Chondrocyte (in vitro differentiated cells): ENCODE measurements at regions not wholly inside any gene's neighbourhood (a gene's known extent, or its start where the extent isn't known, plus 50 kb on each side); places are given as distances from the start of the nearest gene placed in this dataset.

Experiments
- DNase-seq: peaks from one replicate; pipeline ENCODE4 v3.0.0; 2021; ENCODE audit warnings: mixed read lengths, low spot score
- H3K27ac Mint-ChIP-seq: one replicate; pipeline ENCODE4 v1.8.0; 2021; ENCODE audit warnings: mild to moderate bottlenecking, moderate library complexity, mixed read lengths; ENCODE audit not compliant: unreplicated experiment
- H3K27me3 Mint-ChIP-seq: 2 replicates; pipeline ENCODE4 v1.8.0; 2021; ENCODE audit warnings: low read depth, mixed read lengths
- H3K36me3 Mint-ChIP-seq: 2 replicates; pipeline ENCODE4 v1.8.0; 2021; ENCODE audit warnings: low read depth, mixed read lengths
- H3K4me1 Mint-ChIP-seq: 2 replicates; pipeline ENCODE4 v1.8.0; 2021; ENCODE audit warnings: low read depth, mild to moderate bottlenecking, mixed read lengths
- H3K4me3 Mint-ChIP-seq: one replicate; pipeline ENCODE4 v1.8.0; 2021; ENCODE audit warnings: mild to moderate bottlenecking, moderate library complexity, mixed read lengths; ENCODE audit not compliant: unreplicated experiment
- H3K9me3 Mint-ChIP-seq: 2 replicates; pipeline ENCODE4 v1.8.0; 2021; ENCODE audit warnings: low read depth, mixed read lengths
- CTCF ChIP-seq: fragments of 200-600 bp; sonication (generic); IDR thresholded peaks from 2 replicates; pipeline ENCODE4 v1.5.0; 2021; ENCODE audit warnings: antibody characterized with exemption, mild to moderate bottlenecking, moderate library complexity

- Mint-ChIP-seq H3K9me3 (no peaks in the 10 kb centered on the region), H3K27me3 (no peaks in the 10 kb centered on the region), H3K4me3 (no peak overlapping the region), H3K4me1 (peaks cover 39% of the 10 kb centered on the region), H3K36me3 (no peaks in the 10 kb centered on the region), H3K27ac (no peak overlapping the region)
- TF ChIP-seq CTCF = no peak
- no peak for DNase-seq
Observed at GRCh38 chr6:113640051-113640450, 217.1 kb upstream of the MARCKS start.

GRCh38 chr6:113642001-113642713 lies 215.0 kb upstream of the MARCKS start:
- Mint-ChIP-seq H3K36me3 (no peaks in the 10 kb centered on the region), H3K4me1 (peaks cover 33% of the 10 kb centered on the region), H3K9me3 (no peaks in the 10 kb centered on the region), H3K27me3 (no peaks in the 10 kb centered on the region), H3K4me3 (no peak overlapping the region), H3K27ac (no peak overlapping the region)
- TF ChIP-seq CTCF = no peak
- no peak for DNase-seq

- DNase-seq = no peak
- Mint-ChIP-seq H3K4me3 (no peak overlapping the region), H3K36me3 (no peaks in the 10 kb centered on the region), H3K27ac (no peak overlapping the region), H3K4me1 (peaks cover 35% of the 10 kb centered on the region), H3K27me3 (no peaks in the 10 kb centered on the region), H3K9me3 (no peaks in the 10 kb centered on the region)
- no peak for TF ChIP-seq CTCF
Observed at GRCh38 chr6:113642714-113643406, 214.3 kb upstream of the MARCKS start.

- Mint-ChIP-seq H3K27me3 (no peaks in the 10 kb centered on the region), H3K36me3 (no peaks in the 10 kb centered on the region), H3K27ac (no peak overlapping the region), H3K4me1 (peaks cover 38% of the 10 kb centered on the region), H3K4me3 (no peak overlapping the region), H3K9me3 (no peaks in the 10 kb centered on the region)
- DNase-seq = no peak
- no peak for TF ChIP-seq CTCF
Observed at GRCh38 chr6:113643407-113643770, 213.8 kb upstream of the MARCKS start.

GRCh38 chr6:113644861-113645575 lies 212.1 kb upstream of the MARCKS start:
- Mint-ChIP-seq H3K9me3 (no peaks in the 10 kb centered on the region), H3K27ac (peak overlapping the region; percentile 91), H3K4me3 (no peak overlapping the region), H3K27me3 (no peaks in the 10 kb centered on the region), H3K4me1 (peaks cover 54% of the 10 kb centered on the region), H3K36me3 (no peaks in the 10 kb centered on the region)
- no peak for TF ChIP-seq CTCF
- DNase-seq = no peak
